Colon (tissue), 2 donors: ENCODE measurements at regions not wholly inside any gene's neighbourhood (a gene's known extent, or its start where the extent isn't known, plus 50 kb on each side); places are given as distances from the start of the nearest gene placed in this dataset.

Experiments
- FAIRE-seq: peaks from 2 replicates; lab custom pipeline; 2012; peaks lifted over from hg19 to GRCh38; lab: Jason Lieb, UNC
- donor health status: control.
- donor health status: control.

DNA sequence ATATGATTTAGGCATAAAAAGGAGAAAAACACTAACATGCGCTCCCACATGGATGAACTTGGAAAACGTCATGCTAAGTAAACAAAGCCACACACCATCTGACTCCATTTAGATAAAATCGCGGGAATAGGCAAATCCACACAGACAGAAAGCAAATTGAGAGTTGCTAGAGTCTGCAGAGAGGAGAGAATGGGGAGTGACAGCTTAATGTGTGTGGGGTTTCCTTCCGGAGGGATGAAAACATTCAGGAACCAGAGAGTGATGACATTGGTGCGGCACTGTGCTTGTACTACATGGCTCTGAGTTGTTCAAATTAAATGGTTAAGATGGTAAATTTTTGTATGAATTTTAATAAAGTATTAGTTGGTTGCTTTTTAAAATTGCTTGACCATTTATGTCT lies 482.9 kb upstream of the AKR1E2 start:
- FAIRE-seq, result no peak

DNA sequence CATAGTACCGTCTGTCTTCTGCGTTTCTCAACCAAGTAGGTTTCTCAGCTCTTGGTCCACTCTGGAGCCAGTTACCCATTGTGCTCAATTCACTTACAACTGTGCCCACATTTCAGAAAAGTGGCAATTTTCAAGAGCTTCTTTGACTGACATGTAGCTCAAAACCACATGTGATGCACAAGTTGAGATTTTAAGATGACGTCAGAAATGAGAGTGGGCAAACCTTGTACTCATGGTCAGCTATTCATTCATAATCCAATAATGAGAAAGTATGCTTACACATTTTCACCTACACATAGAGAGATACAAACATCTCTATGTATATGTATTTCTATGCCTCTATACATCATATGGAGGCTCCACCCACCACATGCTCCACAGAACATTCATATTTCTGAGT lies 487.2 kb upstream of the AKR1E2 start:
- FAIRE-seq, result no peak

- no peak for FAIRE-seq
Measured at GRCh38 chr10:4337563-4337962, 488.4 kb upstream of the AKR1E2 start.

GRCh38 chr10:4334871-4335270 lies 491.1 kb upstream of the AKR1E2 start:
- no peak for FAIRE-seq

- FAIRE-seq, result no peak
Measured at GRCh38 chr10:4334015-4334414, 492.0 kb upstream of the AKR1E2 start.

GRCh38 chr10:4333459-4333894 lies 492.5 kb upstream of the AKR1E2 start:
- no peak for FAIRE-seq

GRCh38 chr10:4332764-4333458 lies 493.1 kb upstream of the AKR1E2 start:
- FAIRE-seq, result no peak

DNA sequence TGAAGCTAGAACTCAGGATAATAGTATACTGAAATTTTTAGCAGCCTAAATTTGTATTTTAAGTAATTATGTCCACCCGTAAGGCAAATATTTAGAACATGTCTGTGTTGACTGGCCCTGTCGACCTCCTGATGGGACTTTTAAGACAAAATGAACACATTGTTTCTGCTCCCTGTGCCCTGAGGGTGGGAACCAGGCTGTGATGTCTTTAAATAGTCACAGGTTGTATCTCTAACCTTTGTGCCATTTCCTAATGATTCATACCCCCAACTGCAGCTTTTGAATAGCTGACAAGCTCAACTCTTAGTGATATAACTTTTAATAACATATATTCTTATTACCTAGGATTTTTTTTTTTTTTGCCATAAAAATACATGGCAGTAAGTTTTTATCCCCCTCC lies 494.9 kb upstream of the AKR1E2 start:
- FAIRE-seq, result no peak

GRCh38 chr10:4330636-4331035 lies 495.4 kb upstream of the AKR1E2 start:
- FAIRE-seq, result no peak

GRCh38 chr10:4329225-4329624 lies 496.8 kb upstream of the AKR1E2 start:
- FAIRE-seq, result no peak

- no peak for FAIRE-seq
Measured at GRCh38 chr10:4326647-4327046, 499.4 kb upstream of the AKR1E2 start.

GRCh38 chr10:4319870-4320367 lies 506.1 kb upstream of the AKR1E2 start:
- no peak for FAIRE-seq

DNA sequence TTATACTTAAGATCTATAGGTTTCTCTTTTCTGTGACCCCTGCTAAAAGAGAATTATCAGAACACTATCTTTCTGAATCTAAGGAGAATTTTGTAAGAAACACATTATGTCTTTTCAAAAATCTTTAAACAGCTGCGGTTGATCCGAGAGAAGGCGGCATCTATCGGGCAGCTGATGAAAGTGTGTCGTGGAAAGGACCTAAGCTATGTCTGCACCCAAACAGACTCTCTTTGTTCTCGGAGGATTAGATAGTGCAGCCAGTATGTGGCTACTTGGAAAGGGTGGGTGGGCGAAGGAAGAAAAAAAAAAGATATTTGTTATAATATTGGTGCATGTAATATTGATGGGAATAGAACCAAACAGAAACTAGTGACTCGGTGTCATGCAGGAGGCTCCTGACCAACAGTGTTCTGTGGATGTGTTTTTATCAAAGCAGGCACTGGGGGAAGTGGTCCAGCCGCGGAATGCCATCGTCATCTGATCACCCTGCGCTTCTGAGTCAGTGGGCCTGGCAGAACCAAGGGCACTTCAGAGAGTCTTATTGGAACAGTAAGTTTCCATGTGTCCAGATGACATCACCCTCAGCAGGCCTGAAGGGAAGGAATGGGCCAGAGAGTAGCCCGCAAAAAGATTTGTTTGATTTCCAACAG lies 509.7 kb upstream of the AKR1E2 start:
- FAIRE-seq, result no peak

GRCh38 chr10:4315551-4315950 lies 510.5 kb upstream of the AKR1E2 start:
- FAIRE-seq, result no peak

- no peak for FAIRE-seq
Measured at GRCh38 chr10:4313051-4313450, 513.0 kb upstream of the AKR1E2 start.

DNA sequence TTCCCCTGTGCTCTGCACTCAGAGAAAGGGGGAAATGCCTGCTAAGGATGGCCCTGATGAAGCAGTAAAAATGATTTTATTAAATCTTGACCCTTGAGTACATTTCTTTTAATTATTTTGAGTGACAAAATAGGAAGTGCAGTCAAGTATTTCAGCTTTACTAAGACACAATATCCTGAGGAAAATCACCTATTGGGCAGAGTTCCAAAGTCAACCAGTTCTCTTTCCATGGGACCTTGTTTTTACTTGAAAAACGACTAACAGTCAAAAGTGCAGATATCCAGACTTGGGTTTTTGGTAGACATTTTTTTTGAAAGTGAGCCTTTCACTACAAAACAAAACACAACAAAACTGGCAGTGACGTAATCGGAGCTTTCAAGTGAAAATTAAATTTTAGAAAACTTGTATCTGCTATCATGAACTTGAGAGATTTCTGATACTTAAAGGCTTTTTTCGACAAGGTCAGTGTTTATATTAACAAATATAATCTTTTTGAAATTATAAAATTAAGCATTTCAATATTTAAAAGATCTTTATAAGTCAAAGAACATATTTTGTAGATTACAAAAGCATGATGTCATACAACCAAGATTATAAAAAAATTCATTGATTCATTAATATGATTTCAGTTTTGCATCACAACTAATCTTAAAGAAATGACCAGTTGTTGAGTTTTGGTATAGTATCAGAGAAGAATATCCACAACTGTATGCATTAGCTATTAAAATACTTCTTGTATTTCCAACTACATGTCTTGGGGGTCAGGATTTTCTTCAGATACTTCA lies 513.8 kb upstream of the AKR1E2 start:
- FAIRE-seq, result no peak

GRCh38 chr10:4310172-4310571 lies 515.8 kb upstream of the AKR1E2 start:
- FAIRE-seq, result no peak

DNA sequence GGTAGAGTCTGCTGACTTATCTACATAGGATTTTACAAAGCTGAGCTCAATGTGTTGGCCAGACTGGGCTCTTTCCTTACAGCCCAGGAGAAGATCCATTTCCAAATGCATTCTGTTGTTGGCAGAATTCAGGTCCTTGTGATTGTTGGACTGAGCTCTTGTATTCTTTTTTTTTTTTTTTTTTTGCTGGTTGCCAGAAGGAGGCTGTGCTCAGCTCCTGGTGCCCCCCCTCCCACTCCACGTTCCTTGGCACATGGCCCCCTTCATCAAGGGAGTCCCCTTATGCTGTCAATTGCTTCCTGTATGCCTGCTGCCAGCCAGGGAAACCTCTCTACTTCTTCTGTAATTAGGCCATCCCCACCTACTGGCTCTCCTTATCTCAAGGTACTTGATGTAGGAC lies 518.1 kb upstream of the AKR1E2 start:
- FAIRE-seq, result no peak

DNA sequence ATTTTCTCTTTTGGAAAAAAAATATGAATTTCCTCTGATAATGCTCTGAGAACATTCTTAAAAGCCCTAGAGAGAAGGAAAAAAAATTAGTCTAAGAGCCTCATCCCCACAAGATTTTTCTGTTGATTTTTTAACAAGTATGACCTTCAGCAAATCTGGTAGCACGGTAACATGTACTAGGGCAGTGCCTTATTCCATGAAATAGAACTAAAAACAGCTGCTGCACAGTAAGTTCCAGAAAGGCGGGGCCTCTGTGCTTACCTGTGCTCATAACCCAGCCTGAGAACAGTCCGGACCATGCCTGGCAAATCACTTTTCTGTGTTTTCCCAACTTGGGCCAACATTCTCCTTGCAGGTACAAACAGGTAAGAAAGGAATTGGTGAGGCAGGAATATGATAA lies 519.1 kb upstream of the AKR1E2 start:
- no peak for FAIRE-seq

- FAIRE-seq, result no peak
Measured at GRCh38 chr10:4303045-4303444, 518.0 kb upstream of the KLF6 start.

GRCh38 chr10:4301291-4302045 lies 516.5 kb upstream of the KLF6 start:
- FAIRE-seq, result no peak

DNA sequence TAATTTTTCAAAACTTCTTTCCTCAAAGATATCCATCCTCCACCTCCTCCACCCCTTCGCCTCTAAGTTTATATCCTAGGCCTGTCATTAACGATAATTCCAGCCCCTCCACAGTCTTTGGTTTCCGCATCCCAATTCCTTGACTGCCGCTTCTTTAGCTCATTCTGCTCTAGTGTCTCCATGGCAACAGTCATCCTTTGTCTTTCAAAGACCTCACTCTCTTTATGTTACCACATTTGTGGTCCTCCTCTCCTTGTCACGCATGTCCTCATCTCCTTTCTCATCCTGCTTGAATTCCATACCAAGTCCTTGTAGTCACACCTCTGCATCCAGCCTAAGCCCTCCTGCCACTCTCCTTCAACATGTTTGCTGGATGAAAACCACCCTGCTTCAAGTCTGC lies 511.2 kb upstream of the KLF6 start:
- FAIRE-seq, result no peak
